ENCODE measurements at regions not wholly inside any gene's neighbourhood (a gene's known extent, or its start where the extent isn't known, plus 50 kb on each side); places are given as distances from the start of the nearest gene placed in this dataset.

DNA sequence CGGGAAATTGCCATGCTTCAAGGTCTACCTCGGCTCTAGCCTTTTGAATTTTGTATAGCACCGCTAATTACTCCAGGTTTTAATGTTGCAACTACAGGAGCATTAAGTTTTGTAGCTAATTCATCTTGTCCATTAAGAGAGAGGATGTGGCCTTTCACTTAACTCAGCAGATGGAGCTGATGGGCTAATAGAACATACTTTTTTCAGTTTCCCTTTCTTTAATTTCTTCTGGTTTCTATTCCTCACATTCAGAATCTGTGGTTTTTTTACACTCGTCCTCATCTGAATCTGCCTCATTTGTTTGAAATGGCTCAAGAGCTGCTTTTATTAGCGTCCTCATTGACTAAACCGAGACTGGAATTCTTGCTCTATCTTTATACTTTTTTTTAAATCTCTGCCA, 2085.7 kb upstream of the C9orf72 start:
- TF ChIP-seq RNF2 (IDR thresholded peaks at IDR 0.05; ENCODE audit: borderline replicate concordance, low read depth, low read length, missing control alignments, poor library complexity, severe bottlenecking), result no peak
- no peak for TF ChIP-seq TEAD4 (IDR thresholded peaks at IDR 0.05; ENCODE audit: low read depth, low read length)
- TF ChIP-seq, protein P1, sequence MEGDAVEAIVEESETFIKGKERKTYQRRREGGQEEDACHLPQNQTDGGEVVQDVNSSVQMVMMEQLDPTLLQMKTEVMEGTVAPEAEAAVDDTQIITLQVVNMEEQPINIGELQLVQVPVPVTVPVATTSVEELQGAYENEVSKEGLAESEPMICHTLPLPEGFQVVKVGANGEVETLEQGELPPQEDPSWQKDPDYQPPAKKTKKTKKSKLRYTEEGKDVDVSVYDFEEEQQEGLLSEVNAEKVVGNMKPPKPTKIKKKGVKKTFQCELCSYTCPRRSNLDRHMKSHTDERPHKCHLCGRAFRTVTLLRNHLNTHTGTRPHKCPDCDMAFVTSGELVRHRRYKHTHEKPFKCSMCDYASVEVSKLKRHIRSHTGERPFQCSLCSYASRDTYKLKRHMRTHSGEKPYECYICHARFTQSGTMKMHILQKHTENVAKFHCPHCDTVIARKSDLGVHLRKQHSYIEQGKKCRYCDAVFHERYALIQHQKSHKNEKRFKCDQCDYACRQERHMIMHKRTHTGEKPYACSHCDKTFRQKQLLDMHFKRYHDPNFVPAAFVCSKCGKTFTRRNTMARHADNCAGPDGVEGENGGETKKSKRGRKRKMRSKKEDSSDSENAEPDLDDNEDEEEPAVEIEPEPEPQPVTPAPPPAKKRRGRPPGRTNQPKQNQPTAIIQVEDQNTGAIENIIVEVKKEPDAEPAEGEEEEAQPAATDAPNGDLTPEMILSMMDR (IDR thresholded peaks at IDR 0.05; ENCODE audit: control extremely low read depth in 1 of 3, insufficient read depth in 1 of 3, low read depth in 1 of 3, low read length in 3 of 3), result no peak
